AG09309 (cell line): ENCODE measurements at regions not wholly inside any gene's neighbourhood (a gene's known extent, or its start where the extent isn't known, plus 50 kb on each side); places are given as distances from the start of the nearest gene placed in this dataset.
A peak's percentile ranks its signal among the peaks of the same experiment; 100 is the strongest.

Experiments used
- DNase-seq: peaks from one replicate; pipeline ENCODE4 v3.0.0-alpha.2; 2010; ENCODE audit warnings: low read depth
- H3K4me3 ChIP-seq: 2 replicates; pipeline ENCODE4 v1.5.1; 2011; ENCODE audit warnings: mild to moderate bottlenecking, low read depth, low read length, moderate library complexity; ENCODE audit not compliant: control insufficient read depth
- CTCF ChIP-seq: IDR thresholded peaks from 2 replicates; pipeline ENCODE4 v1.5.1; 2011; ENCODE audit warnings: mild to moderate bottlenecking, low read depth, low read length, inconsistent platforms; ENCODE audit not compliant: insufficient read depth, control insufficient read depth; ENCODE audit errors: missing control alignments

- TF ChIP-seq CTCF, result no peak
- H3K4me3 ChIP-seq, result no peak overlapping the region
- DNase-seq, result no peak
Observed at GRCh38 chr4:137774501-137774900, 242.2 kb upstream of the PCDH18 start.

- no peak for TF ChIP-seq CTCF
- no peak overlapping the region for H3K4me3 ChIP-seq
- DNase-seq, result no peak
Observed at GRCh38 chr4:137768881-137769280, 236.6 kb upstream of the PCDH18 start.

- no peak for TF ChIP-seq CTCF
- no peak overlapping the region for H3K4me3 ChIP-seq
- DNase-seq, result no peak
Observed at GRCh38 chr4:137768196-137768595, 235.9 kb upstream of the PCDH18 start.

- no peak overlapping the region for H3K4me3 ChIP-seq
- no peak for DNase-seq
- no peak for TF ChIP-seq CTCF
Observed at GRCh38 chr4:137762591-137762990, 230.3 kb upstream of the PCDH18 start.

- DNase-seq, result peak; percentile 28
- no peak for TF ChIP-seq CTCF
- H3K4me3 ChIP-seq, result no peak overlapping the region
Observed at GRCh38 chr4:137754652-137755471, 222.6 kb upstream of the PCDH18 start.

GRCh38 chr4:137749466-137749865 lies 217.2 kb upstream of the PCDH18 start:
- H3K4me3 ChIP-seq, result no peak overlapping the region
- TF ChIP-seq CTCF, result no peak
- no peak for DNase-seq
